ENCODE measurements at regions not wholly inside any gene's neighbourhood (a gene's known extent, or its start where the extent isn't known, plus 50 kb on each side); places are given as distances from the start of the nearest gene placed in this dataset.

DNA sequence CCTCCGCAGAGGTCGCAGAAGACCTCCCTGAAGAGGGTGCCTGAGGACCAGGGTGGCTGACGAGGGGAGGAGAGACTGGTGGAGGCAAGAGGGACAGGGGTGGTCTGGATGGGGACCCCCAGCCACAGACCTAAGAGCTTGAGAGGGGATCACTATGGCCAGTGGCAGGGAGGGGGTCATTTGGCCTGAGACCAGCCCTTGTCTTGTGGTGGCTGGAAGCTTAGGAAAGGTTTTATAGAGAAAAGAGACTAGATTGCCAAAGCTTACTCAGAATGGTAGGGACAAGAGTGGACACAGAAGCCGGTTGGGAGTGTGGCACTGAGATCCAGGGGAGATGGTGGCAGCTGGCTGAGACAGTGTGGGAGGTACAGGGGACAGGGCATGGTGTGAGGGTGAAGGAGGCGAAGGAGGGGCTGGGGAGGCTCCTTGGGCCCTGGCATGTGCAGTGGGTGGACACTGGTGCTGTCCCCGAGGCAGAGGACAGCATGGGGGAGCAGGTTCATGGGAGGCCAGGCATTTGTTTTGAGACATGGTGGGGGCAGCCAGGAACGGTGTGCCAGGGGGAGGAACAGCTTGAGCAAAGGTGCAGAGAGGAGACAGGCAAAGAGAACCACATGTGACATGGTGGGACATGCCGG is 123.0 kb downstream of the C9orf50 start:
- TF ChIP-seq, protein P1, sequence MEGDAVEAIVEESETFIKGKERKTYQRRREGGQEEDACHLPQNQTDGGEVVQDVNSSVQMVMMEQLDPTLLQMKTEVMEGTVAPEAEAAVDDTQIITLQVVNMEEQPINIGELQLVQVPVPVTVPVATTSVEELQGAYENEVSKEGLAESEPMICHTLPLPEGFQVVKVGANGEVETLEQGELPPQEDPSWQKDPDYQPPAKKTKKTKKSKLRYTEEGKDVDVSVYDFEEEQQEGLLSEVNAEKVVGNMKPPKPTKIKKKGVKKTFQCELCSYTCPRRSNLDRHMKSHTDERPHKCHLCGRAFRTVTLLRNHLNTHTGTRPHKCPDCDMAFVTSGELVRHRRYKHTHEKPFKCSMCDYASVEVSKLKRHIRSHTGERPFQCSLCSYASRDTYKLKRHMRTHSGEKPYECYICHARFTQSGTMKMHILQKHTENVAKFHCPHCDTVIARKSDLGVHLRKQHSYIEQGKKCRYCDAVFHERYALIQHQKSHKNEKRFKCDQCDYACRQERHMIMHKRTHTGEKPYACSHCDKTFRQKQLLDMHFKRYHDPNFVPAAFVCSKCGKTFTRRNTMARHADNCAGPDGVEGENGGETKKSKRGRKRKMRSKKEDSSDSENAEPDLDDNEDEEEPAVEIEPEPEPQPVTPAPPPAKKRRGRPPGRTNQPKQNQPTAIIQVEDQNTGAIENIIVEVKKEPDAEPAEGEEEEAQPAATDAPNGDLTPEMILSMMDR (IDR thresholded peaks at IDR 0.05; ENCODE audit: low read depth, low read length) = no peak
- peak overlapping the region; percentile 67 for H3K4me3 ChIP-seq (ENCODE audit: low read depth, low read length)

DNA sequence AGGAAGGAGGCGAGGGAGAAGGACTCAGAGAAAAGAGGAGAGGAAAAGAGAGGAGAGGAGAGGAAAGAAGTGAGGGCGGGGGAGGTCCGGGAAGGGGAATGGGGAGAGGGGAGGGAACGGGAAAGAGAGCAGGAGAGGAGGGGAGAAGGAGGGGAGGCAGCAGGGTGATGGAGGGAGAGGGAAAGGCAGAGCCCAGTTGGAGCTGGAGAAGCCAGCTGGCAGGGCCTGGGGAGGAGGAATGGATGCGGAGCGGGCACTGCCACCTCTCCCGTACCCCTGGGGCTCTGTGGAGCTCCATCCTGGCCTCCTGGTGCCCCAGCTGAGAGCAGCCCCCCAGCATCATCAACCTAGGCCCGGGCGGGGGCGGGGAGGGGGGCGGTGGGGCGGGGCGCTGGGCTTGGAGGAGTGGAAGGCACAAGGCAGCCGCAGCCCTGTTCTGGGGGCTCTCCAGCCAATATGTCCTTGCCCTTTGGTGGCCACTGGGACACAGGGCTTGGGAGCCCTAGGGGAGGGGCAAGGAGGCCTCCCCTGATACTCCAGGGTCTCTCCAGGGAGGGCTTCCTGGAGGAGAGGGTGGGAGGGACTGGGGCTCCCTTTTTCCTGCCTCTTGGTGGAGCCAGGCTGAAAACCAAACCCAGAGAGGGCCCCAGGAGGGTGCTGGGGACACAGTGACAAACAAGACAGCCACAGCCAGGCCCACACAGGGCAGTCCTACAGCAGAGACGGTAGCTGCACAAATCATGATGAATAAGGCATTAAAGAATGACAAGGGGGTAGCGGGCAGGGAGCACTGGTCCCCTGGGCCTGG is 123.7 kb downstream of the C9orf50 start:
- TF ChIP-seq, protein P1 (IDR thresholded peaks at IDR 0.05; ENCODE audit: low read depth, low read length) = no peak
- H3K4me3 ChIP-seq (ENCODE audit: low read depth, low read length) = peak overlapping the region; percentile 67

DNA sequence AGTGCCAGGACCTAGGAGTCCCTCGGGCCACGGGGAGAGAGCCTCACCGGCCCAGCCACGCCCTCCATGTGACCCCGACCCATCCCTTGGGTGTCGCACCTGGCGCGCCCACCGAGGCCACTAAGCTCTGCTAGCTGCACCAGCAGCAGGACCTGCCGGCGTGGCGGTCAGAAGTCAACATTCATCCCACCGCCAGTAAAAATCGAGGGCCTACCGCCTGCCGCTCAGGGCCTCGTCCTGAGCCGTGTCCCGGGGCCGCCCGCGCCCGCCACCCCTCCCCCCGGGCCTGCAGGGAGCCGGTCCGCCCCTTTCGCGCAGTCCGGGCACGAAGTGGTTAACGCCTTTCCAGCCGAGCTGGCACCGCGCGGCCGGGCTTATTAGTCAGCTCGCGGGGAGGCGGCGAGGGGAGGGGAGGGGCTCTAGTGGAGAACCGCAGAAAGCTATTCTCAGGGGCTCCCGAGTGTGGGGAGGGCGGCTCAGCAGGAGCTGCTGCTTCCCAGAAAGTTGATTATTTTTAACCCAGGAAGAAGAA is 124.4 kb downstream of the C9orf50 start:
- H3K4me3 ChIP-seq (ENCODE audit: low read depth, low read length) = peak overlapping the region; percentile 67
- TF ChIP-seq, protein P1 (IDR thresholded peaks at IDR 0.05; ENCODE audit: low read depth, low read length) = no peak

DNA sequence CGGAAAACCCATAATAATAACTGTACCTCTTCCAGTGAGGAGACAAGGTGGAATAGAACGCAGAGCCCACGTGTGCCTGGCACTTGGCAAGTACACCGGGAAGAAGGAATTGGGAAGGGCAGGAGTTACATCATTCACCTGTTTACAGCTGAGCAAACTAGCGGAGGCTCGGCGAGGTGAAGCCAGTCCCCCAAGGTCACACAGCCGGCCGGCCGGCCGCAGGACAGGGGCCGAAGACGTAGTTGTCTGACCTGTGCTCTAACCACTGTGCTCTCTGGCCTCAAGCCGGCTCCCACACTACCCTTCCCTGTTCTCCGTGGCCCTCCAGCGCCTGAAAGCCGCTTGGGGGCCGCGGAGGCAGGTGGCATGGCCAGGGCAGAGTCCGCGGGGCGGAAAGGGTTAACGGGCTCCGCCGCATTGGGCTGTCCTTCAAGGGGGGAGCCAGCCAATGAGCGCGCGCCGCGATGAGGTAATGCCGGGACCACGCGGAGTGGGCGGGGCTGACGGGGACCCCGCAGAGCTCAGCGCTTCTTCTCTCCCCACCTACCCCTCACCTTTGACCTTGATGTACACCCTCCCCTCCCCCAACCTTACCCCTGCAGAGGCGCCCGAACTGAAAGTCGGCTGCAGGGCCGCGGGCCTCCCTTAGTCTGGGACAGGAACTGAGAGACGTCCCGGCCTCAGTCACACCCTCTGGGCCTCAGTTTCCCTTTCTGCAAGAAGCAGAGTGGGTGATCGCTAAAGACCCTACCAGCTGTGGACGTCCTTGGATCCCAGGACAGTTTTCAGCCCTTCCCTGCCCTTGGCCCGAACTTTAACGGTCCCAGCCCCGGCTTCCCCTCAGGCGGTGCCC is 125.1 kb downstream of the C9orf50 start:
- TF ChIP-seq, protein P1 (IDR thresholded peaks at IDR 0.05; ENCODE audit: low read depth, low read length) = no peak
- H3K4me3 ChIP-seq (ENCODE audit: low read depth, low read length) = peak overlapping the region; percentile 67

DNA sequence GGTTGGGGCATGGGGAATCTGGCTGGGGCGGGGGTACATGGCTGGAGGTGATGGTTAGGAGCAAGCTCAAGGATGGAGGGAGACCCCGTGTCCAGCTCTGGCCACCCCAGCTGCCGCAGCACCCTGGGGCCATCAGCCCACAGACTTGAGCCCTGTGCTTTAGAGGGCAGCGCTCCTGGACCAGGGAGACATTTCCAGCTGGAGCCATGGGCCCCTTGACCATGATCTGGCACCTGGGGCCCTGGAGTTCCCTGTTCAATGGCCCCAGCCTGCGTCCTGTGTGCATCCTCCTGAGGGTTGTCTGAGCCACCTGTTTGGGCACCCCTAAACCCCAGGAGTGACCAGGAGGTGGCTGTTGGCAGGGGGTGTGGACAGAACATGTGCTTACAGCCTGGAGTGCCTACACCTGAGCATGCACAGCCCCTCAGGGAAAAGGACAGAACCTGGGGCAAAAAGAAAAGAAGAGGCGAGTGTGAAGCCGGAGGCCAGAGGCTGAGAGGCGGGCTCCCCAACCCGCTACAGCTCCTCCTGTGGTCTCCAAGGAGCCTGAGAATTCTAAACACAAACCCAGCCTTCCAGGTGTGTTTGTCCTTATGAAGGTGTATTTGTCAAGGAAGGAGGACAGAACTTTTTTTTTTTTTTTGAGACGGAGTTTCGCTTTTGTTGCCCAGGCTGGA is 126.7 kb downstream of the C9orf50 start:
- TF ChIP-seq, protein P1 (IDR thresholded peaks at IDR 0.05; ENCODE audit: low read depth, low read length) = no peak

DNA sequence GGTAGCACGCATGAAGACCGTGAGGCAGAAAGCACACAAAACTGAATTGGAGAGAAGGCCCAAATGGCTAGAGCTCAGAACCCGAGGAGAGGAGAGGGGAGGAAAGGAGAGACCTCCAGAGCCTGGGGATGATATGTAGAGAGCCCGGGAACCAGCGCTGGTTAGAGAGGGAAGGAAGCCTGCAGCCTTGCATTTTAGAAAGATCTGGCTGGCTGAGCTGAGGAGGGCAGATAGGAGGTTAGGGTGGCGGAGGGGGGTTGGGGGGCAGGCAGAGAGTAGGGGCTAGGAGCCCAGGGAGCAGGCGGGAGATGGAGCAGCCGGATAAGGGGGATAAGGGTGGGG is 127.2 kb downstream of the C9orf50 start:
- H3K4me3 ChIP-seq (ENCODE audit: low read depth, low read length) = no peak overlapping the region
- TF ChIP-seq, protein P1 (IDR thresholded peaks at IDR 0.05; ENCODE audit: low read depth, low read length) = no peak

More for the DNA sequence above, 126.7 kb downstream of the C9orf50 start:
- H3K4me3 ChIP-seq (ENCODE audit: low read depth, low read length) = no peak overlapping the region

Data from WI38 (cell line).